ENCODE measurements at regions not wholly inside any gene's neighbourhood (a gene's known extent, or its start where the extent isn't known, plus 50 kb on each side); places are given as distances from the start of the nearest gene placed in this dataset.

DNA sequence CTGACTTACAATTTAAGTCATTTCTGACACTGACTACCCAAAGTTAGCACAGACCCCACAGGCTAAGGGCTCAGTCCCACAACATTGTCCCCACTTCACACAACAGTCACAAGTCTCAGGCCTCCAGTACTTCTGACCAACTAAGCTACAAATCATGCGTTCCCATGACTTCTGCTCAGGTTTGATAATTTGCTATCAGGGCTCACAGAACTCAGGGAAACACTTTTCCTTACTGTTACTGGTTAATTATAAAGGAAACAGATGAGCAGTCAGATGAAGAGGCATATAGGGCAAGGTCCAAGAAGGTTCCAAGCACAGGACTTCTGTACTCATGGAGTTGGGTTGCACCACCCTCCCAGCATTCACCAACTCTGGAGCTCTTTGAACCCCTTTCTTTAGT, 151.2 kb upstream of the TNR start:
- no peak for DNase-seq (ENCODE audit: low spot score)

DNA sequence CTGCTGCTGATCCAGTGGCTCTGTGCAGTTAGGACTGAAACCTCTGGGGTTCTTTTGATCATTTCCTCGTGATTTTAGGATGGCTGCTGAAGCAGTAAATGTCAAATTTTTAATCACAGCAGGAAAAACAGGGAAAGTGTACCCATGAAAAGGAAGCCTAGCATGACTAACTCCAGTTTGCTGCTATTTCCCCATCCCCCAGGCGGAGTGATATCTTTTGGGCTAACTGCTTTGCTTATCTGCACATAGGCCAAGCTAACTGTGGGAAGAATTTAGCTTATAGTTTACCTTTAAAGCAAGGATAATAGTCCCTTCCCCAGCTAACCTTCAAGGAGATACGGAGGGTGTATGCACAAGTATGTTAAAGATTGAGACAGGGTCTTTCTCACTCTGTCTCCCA, 149.8 kb upstream of the TNR start:
- no peak for DNase-seq (ENCODE audit: low spot score)

DNA sequence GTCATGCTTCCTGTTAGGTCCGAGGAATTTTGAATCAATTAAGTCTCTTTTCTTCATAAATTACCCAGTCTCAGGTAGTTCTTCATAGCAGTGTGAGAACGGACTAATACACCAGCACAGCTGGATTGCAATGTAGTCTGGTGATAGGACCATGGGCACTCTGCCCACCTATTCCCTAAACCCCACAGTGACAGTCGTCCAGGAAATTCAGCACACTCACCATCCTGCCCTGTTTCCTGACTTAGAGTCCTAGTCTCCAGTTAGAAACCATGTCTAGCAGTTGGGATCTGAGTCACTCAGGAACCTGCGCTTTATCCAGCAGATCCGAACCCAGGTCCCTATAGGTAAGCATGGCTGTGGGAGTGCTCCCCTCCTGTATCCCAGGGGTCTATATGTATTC, 149.3 kb upstream of the TNR start:
- no peak for DNase-seq (ENCODE audit: low spot score)

DNA sequence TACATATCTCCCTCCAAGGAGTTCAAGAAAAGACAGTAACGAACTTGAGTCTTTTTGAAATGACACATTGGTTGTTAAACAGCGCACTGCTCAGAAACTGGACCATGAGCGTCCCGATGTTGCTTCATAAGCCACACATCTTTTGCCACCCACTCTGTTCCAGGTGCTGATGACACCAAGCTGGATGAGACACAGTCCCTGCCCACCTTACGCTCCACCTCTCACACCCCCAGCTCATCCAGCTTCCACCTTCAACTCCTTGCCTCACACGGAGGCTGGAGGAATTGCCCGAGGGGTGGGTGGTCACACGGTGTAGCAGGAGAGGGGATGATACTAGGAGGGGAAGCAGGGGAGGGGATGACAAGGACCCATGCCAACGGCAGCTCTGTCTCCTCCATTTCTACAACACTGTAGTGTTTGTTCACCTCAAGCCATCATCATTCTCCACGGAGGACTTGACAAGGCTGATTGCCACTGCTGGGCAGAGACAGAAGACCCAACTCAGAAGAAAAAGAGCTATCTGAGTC, 148.5 kb upstream of the TNR start:
- no peak for DNase-seq (ENCODE audit: low spot score)

DNA sequence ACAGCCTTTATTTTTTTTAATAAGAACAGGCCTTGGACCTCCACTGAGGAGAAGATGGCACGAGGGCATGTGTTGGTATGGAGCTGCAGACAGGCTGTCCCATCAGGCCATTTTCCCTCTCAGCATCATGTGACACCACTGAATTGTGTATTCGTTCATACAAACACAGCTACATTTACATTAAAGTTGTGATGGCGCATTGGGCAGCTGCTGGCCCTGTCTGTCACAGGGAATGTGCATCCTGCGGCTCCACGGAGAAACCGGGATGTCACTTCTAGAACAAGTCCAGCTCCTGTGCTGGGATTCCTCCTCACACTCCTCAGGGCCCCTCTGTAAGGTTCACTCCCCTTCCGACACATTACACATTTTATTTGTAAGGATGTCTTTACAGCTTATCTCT, 147.6 kb upstream of the TNR start:
- DNase-seq (ENCODE audit: low spot score) = no peak

DNA sequence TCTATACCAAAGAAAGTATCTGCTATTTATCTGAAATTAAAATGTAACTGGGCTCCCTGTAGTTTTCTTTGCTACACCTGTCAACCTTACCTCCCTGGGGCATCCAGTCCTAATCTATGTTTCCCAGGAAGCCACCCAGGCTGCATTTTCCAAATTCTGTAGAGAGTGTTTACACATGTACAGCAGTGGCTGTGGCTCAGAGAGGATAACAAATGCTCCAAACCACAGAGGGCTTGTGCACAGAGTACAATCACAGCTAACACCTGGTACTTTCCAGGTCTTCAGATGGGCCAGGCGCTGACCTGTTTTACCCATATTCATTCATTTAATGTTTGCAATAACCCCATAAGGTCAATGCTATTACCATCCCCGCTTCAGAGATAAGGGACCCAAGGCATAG, 146.5 kb upstream of the TNR start:
- no peak for DNase-seq (ENCODE audit: low spot score)

DNA sequence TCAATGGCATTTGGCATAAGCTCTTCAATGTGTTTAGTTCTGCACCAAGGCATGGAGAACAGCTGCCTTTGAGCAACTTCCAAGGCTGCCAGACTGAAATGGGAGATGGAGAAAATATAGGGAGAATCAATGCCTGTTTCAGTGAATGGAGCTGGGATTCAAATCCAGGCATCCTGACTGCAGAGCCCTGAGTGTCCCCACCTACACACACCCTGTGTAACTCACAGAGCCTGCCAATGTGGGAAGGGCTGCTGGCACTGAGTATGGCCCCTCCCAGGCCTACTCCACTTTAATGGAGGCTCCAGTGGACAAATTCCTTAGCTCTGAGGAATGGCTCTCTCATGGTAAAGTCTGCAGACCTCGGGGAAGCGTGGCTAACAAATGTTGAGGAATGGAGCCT, 145.6 kb upstream of the TNR start:
- no peak for DNase-seq (ENCODE audit: low spot score)

DNA sequence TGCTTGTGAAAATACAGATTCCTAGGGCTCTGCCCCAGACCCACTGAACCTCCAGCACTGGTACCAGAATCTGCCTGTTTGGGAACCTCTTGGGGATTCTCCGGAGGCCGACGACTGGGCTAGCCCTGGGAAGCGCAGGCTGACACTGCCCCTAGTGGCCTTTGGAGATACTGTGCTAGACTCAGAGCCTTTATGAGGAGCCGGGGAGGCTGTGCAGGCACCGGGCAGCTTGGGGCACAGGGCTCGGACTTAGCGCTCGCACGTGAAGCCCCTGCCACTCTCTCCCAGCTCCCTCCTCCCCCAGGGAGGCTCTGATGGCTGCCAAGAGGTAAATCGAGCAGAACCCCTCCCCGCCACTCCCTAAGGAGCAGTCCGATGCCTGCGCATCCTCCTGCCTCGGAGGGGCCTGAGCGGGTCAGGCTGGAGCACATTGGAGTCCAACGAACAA, 144.6 kb upstream of the TNR start:
- DNase-seq (ENCODE audit: low spot score) = peak; percentile 69

DNA sequence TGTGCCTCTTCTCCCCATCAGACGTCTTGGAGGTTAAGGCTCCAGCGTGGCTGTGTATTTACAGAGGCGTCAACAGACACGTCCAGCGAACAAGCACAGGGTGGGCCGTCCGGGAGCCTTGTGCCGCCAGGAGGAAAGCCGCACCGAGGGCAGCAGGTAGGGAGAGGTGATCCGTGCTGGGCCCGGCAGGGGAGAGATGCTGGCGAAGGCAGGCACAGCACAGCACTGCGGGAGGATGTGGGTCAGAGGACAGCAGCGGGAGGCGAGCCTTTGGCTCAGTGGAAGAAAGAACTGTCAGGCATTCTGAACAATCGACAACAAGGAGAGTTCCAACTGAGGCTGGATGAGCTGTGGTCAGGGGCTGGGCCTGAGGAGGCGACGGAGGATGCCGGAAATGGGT, 144.1 kb upstream of the TNR start:
- no peak for DNase-seq (ENCODE audit: low spot score)

DNA sequence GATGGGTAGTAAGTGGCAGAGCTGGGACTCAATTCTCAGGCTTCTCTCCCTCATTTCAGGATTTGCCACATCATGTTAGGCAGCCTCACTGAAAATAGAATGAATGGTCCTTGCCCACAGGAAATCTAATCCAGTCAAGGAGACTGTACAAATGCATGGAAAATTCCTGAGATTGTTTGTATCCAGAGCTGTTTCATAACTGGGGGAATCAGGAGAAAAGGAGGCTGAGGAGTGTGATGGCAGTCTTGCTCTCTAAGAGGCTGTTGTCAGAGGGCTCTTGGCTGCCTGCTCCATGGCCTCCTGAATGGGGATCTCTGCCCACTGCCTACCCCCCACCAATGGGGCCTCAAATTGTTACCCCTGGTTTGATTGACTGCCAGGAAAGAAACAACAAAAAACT, 141.9 kb upstream of the TNR start:
- DNase-seq (ENCODE audit: low spot score) = no peak

DNA sequence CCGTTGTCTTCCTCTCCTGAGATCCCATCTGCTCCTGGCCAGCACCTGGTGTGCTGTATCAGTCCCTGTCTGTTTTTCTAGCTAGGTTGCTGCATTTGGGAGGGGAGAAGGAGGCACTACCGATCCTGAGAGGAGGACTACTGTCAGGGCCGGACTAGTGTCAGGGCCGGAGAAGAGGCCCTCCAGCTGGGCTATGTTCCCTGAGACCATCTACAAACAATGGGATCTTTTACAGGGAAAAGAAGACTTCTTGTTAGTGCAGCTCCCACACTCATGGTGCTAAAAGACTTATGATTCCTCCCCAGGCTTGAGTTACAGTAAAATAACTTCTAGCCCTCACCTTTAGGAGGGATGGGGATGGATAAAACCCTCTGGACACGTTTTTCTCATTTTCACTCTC, 141.0 kb upstream of the TNR start:
- DNase-seq (ENCODE audit: low spot score) = no peak

DNA sequence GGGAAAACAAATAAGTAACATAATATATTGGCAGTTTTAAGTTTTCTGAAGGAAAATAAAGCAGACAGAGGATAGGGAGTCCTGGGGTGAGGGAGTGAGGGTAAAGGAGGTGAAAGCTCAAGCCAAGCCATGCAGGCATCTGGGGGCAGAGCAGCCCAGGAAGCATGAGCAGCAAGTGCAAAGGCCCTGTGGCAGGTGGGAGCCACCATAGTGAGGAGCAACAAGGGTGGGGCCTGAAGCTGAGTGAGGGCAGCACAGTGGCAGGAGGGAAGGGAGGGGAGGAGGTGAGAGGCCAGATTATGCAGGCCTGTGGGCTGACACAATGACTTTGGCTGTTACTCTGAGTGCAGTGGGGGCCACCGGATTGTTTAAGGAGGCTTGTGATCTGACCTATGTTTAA, 138.8 kb upstream of the TNR start:
- DNase-seq (ENCODE audit: low spot score) = no peak

DNA sequence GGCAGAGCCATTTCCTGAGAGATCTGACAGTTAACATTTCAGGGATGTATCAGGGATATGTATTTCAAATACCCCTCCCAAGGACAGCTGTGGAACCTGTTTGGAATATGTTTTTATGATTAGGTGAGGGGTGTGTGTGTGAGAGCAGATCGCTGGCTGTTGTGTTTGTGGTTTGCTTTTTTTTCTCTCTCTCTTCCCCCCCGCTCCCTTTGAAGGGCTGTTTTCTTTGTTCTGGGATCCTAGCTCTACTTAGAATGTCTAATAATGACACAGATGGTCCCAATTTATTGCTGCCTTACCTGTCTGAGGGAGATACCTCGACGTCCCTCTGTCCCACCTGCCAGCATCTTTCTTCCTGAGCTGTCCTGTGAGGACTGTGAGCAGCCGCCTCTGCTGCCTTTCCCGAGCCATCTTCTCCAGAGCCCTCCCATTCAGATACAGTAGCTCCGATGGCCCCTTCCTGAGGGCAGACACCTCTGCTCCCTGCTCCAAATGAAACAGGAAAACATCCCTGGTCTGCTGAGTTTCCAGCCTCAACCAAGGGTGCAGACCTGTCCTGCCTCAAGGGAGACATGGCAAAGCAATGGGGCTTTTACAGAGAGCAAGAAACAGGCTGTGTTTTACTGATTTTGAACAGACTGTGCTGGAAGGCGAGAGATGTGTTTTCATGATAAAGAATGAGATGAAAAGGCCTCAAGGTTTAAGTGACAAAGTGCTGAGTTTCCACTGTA, 138.0 kb upstream of the TNR start:
- no peak for DNase-seq (ENCODE audit: low spot score)

DNA sequence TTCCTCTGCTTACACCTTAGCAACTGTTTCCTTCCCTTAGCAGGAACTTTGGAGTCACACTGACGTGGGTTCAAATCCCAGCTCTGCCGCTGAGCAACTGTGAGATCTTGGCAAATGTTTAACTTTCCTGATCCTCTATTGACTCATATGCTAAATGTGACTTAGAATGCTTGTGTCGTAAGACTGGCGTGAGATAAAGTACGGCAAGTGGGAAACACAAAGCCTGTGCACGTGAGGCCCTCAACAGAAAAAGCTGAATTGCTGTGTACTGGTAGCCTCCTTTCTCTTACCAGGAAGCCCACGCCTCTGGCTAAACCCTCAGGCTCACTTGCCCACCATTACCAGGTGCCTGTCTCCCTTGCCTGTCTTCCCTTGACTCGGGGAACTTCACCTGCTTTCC, 135.4 kb upstream of the TNR start:
- no peak for DNase-seq (ENCODE audit: low spot score)

DNA sequence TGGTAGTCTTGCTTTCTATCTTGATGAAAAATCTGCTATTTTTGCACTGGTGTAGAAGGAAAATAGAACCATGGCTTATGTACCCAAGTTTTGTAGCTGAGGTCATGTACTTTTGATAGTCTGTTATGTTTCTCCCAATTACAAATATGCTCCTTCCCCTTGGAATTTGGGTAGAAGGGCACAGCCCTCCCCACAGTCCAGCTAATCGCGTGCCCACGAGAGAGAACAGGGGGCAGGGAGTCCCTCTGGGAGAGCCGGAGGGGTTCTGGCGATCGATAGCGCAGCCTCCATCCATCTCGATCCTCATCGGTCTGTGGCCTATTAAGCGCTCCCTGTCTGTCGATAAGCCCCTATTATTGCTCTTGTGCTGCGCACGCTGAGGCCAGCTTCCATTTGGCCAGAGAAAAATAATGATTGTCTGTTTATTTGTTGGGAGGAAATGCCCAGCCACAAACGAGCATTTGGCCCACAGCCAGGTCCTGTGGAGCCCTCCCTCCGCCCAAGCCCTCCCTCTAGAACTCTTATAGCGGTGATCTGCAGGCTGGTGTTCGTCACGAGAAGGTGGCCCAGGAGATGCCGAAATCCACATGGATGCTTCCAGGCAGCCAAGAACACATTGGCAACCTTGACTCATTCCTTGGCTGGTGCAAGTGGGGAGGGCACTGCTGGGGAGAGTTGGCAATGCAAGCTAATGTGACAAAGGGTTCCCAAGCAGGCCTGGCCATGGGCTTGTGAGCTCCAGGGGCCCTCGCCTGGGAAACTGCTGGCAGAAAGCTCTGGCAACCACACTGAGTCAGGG, 134.7 kb upstream of the TNR start:
- DNase-seq (ENCODE audit: low spot score) = no peak

DNA sequence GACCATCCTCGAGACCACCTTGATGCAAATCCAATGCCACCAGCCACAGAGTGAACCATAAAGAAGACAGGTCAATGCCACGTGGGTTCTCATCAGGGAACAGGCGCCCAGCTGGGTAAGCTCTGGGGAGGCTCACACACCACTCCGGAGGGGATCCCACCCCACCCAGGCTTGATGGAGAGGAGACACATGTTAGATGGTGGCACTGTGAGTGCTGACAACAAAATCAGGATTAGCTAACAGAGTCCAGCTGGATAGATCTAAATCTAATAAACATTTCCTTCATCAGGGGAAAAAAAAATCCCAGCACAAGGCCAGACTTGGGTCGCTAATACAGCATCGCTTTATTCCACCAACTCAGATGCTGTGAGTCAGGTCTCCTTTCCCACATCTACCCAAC, 132.2 kb upstream of the TNR start:
- no peak for DNase-seq (ENCODE audit: low spot score)

DNA sequence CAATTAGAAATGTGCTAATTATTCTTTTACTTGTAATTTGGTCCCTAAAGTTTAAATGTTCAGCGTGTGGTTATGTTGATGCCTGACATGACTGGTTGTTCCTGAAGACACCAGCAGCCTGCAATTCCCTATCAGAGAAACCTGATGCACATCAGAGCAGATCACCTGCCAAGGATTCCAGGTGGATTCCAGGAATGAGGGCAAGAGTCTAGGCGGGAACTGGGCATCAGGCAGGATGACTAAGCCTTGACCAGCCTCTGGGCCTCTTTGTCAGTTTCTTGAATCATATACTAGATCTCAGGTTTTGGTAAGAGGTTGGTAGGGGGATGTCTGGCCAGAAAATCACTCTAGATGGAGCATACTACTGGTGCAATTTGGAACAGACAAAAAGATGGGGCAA, 130.7 kb upstream of the TNR start:
- no peak for DNase-seq (ENCODE audit: low spot score)

DNA sequence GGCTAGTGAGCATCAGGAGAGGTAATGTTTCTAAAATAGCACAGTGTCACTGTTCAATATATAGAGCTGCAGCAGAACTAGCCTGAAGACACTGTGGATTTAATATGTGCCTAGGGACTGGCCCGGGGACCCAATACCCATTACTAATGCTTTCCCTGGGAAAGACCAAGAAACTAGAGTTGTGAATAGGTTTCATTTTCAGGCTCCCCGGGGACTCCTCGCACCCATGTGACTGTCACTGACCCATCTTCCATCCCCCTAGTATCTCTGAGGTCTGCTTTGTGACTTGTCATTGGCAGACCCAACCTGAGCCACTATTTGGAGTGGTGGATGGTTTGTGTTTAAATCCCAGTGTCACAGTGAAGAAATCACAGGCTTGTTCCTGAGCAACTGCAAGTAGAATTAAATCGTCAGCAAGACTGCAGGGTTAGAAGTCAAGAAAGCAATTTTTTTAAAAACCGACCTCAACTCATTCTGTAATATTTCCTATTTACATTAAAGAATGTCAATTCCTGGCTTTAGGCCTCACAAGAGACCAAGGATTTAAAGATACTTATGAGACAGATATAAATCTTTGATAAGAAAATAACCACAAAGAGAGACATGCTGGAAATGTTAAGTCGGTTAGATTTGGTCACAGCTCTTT, 130.0 kb upstream of the TNR start:
- DNase-seq (ENCODE audit: low spot score) = no peak

DNA sequence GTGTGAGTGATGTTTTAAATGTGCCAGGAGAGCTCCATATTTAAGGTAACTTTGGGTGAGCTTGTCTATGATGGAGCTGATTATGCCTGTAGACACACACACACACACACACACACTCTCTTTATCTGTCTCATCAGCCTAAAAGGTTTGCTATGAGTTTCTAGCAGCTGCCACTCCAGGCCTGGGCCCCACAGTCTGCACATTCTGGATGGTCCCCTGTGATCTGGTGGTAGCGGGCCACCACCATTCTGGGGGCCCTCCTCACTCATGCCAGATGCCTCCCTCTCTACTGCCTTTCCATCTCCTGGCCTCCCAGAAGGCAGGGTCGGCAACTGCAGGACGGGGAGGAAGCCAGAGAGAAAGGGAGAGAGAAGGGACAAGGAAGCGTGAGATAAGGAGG, 129.2 kb upstream of the TNR start:
- DNase-seq (ENCODE audit: low spot score) = no peak

DNA sequence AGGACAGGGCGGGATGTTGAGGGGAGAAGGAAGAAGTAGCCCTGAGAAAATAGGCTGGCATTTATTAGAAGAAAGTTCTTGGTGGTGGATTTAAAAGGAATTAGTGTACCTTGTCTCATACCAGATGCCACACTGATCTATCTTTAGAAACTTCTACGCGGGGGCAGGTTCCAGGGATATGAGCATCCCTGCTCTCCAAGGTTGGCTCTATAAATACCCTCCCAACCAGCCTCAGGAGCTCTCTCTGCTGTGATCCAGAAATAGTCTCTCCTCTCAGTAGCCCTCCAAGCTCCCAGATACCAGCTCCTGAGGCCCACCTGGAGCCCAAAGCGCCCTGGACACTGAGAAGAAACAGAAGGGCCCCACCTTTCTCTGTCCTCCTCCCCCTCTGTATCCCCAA, 128.3 kb upstream of the TNR start:
- DNase-seq (ENCODE audit: low spot score) = no peak

DNA sequence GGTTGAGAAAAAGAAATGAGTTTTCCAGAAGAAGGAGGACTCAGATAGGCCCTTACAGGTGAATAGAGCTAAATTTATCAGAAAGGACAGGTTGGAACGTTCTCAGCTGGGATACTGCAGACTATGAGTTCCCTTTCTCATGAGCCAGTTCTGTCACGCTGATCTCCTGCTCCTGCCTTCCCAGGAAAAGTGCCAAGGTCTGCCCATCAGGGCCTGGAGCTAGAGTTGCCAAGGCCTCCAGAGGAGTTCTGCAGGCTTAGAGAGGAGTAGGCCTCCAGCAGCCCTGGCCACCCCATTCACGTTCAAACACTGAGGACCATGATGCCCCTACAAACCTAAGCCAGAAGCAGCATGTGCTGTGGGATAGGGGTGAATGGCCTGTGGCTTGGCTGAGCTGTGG, 126.8 kb upstream of the TNR start:
- no peak for DNase-seq (ENCODE audit: low spot score)

DNA sequence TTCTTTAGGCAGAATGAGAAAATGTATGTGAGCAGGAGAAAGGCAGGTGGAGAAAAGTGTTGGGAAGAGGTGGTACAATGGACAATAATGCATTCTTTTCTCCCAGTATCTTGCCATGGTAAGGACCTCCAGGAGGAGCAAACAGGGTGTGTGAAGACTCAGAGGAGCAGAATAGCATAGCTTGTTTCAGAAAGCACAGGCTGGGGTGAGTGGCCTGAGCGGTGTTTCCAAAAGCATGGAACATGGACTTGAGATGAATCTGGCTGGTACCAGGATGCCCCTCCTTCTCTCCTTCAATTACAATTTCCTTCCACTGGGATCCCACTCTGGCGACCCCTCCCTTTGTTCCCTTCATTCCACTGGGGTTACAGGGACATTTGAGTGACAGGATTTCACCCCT, 123.4 kb upstream of the TNR start:
- no peak for DNase-seq (ENCODE audit: low spot score)
